B cell (primary cell): ENCODE measurements at regions not wholly inside any gene's neighbourhood (a gene's known extent, or its start where the extent isn't known, plus 50 kb on each side); places are given as distances from the start of the nearest gene placed in this dataset.

Experiments
- ATAC-seq: fragments of 200-7000 bp; cut with Tn5 transposase; one replicate; pipeline ENCODE4 v1.10.0; 2021; ENCODE audit warnings: low read depth, mild to moderate bottlenecking, moderate number of reproducible peaks, moderate library complexity
- CTCF ChIA-PET: fragments of 350-600 bp; sonication (Branson Sonifier 250); formaldehyde crosslinking; loops from one replicate; lab custom pipeline; 2021; ENCODE audit warnings: antibody characterized with exemption, inconsistent platforms; lab: Charles Lee
- POLR2A ChIA-PET: fragments of 350-600 bp; sonication (Branson Sonifier 250); formaldehyde crosslinking; loops from one replicate; lab custom pipeline; 2021; ENCODE audit warnings: antibody characterized with exemption; lab: Charles Lee
- DNase-seq: peaks from one replicate; pipeline ENCODE4 v3.0.0; 2013
- H2AFZ ChIP-seq: 2 replicates; pipeline ENCODE4 v1.6.1; 2012; ENCODE audit warnings: mild to moderate bottlenecking, low read depth, low read length; ENCODE audit not compliant: insufficient read depth, poor library complexity, severe bottlenecking
- H3K27ac ChIP-seq, 2 donors: 1 replicate in 1 of 2; 2 replicates in 1 of 2; pipeline ENCODE4 v1.5.1; 2012 to 2013; ENCODE audit warnings: low read length in 2 of 2, mild to moderate bottlenecking in 2 of 2, moderate library complexity in 1 of 2
- H3K27me3 ChIP-seq, 4 experiments: fragments of 200-600 bp in 1 of 4; sonication (generic) in 1 of 4; replicated peaks in 1 of 4; 1 replicate in 2 of 4; 2 replicates in 2 of 4; pipeline versions ENCODE4 v1.6.1 to v1.7.0; 2013 to 2016; ENCODE audit warnings: low read length in 3 of 4, mild to moderate bottlenecking in 2 of 4, mixed read lengths in 1 of 4, moderate library complexity in 1 of 4; ENCODE audit not compliant: insufficient read depth in 4 of 4, control insufficient read depth in 3 of 4; ENCODE audit errors: control extremely low read depth in 1 of 4
- H3K36me3 ChIP-seq, 2 experiments: replicated peaks in 1 of 2; 1 replicate in 1 of 2; 2 replicates in 1 of 2; pipeline versions ENCODE4 v1.6.1 to v1.7.1; 2013; ENCODE audit warnings: low read length in 1 of 2; ENCODE audit not compliant: insufficient read depth in 2 of 2, control insufficient read depth in 1 of 2; ENCODE audit errors: control extremely low read depth in 1 of 2, extremely low read depth in 1 of 2
- H3K4me1 ChIP-seq, 2 donors: fragments of 200-600 bp in 1 of 2; sonication (generic) in 1 of 2; 1 replicate in 1 of 2; 2 replicates in 1 of 2; pipeline versions ENCODE4 v1.5.1 to v1.6.1; 2013 to 2017; ENCODE audit warnings: low read length in 2 of 2; ENCODE audit not compliant: control insufficient read depth in 2 of 2, insufficient read depth in 2 of 2
- H3K4me2 ChIP-seq: replicated peaks from 2 replicates; pipeline ENCODE3; 2012; ENCODE audit warnings: mild to moderate bottlenecking, low read depth, low read length; ENCODE audit not compliant: poor library complexity, severe bottlenecking
- H3K4me3 ChIP-seq, 5 experiments: fragments of 200-600 bp in 1 of 5; sonication (generic) in 1 of 5; 1 replicate in 3 of 5; 2 replicates in 2 of 5; pipeline versions ENCODE4 v1.5.1 to v1.7.0; 2011 to 2016; ENCODE audit warnings: low read length in 4 of 5, mild to moderate bottlenecking in 4 of 5, low read depth in 2 of 5, control low read depth in 1 of 5, moderate library complexity in 1 of 5; ENCODE audit not compliant: insufficient read depth in 1 of 5; ENCODE audit errors: control extremely low read depth in 1 of 5, extremely low read depth in 1 of 5
- H3K79me2 ChIP-seq: fragments of 200-600 bp; sonication (generic); one replicate; pipeline ENCODE4 v1.6.0; 2016; ENCODE audit warnings: low read length; ENCODE audit not compliant: control insufficient read depth, insufficient read depth
- H3K9ac ChIP-seq: fragments of 200-600 bp; sonication (generic); 2 replicates; pipeline ENCODE4 v1.6.1; 2017; ENCODE audit warnings: mild to moderate bottlenecking, low read length, moderate library complexity
- H3K9me3 ChIP-seq, 3 donors: one replicate each; pipeline versions ENCODE4 v1.6.1 to v1.7.1; 2013; ENCODE audit warnings: low read length in 2 of 3; ENCODE audit not compliant: control insufficient read depth in 2 of 3, insufficient read depth in 1 of 3; ENCODE audit errors: control extremely low read depth in 1 of 3
- H4K20me1 ChIP-seq: 2 replicates; pipeline ENCODE4 v1.6.0; 2012; ENCODE audit warnings: mild to moderate bottlenecking, low read length; ENCODE audit not compliant: insufficient read depth, control insufficient read depth, poor library complexity, severe bottlenecking
- H3K27ac Mint-ChIP-seq: one replicate; pipeline ENCODE4 v1.8.0; 2021; ENCODE audit warnings: mixed read lengths
- H3K27me3 Mint-ChIP-seq: one replicate; pipeline ENCODE4 v1.8.0; 2021; ENCODE audit warnings: mixed read lengths
- H3K4me1 Mint-ChIP-seq: one replicate; pipeline ENCODE4 v1.8.0; 2021; ENCODE audit warnings: mixed read lengths
- H3K4me3 Mint-ChIP-seq: one replicate; pipeline ENCODE4 v1.8.0; 2021; ENCODE audit warnings: mixed read lengths
- H3K9me3 Mint-ChIP-seq: one replicate; pipeline ENCODE4 v1.8.0; 2022; ENCODE audit warnings: mixed read lengths; ENCODE audit not compliant: insufficient read depth
- EZH2 ChIP-seq: IDR thresholded peaks from 2 replicates; pipeline ENCODE4 v1.6.1; 2012; ENCODE audit warnings: borderline replicate concordance, low read depth, mild to moderate bottlenecking, moderate library complexity, low read length; ENCODE audit not compliant: insufficient read depth, poor library complexity, severe bottlenecking
- WGBS: methylation state at CpG from one replicate; pipeline ENCODE4 v1.1.5; 2013; ENCODE audit warnings: missing lambda C conversion rate; ENCODE audit not compliant: insufficient coverage; 5-methylcytosine and 5-hydroxymethylcytosine counted together
- intact Hi-C: fragments of 100-400 bp; cut with micrococcal nuclease; formaldehyde crosslinking; loops from one replicate; pipeline ENCODE4 v1.10.0; 2022
- TF ChIP-seq, protein P1 (sequence below): fragments of 200-600 bp; IDR thresholded peaks from one replicate; pipeline ENCODE4 v1.8.0; 2022; ENCODE audit warnings: antibody characterized with exemption, mild to moderate bottlenecking

- no peak overlapping the region for H3K27ac Mint-ChIP-seq
- H3K27me3 Mint-ChIP-seq, result no peaks in the 10 kb centered on the region
- Histone ChIP-seq H3K4me2 (no peak overlapping the region), H3K4me1 (no peaks in the 10 kb centered on the region), H3K79me2 (no peaks in the 10 kb centered on the region), H3K4me3 (no peak overlapping the region), H3K27me3 (no peaks in the 10 kb centered on the region), H3K36me3 (no peaks in the 10 kb centered on the region), H3K27ac (no peak overlapping the region), H2AFZ (no peak overlapping the region), H3K9me3 (no peaks in the 10 kb centered on the region), H3K9ac (no peak overlapping the region), H4K20me1 (no peaks in the 10 kb centered on the region)
- intact Hi-C loops, result no loop called here
- no peaks in the 10 kb centered on the region for H3K4me1 Mint-ChIP-seq
- TF ChIP-seq, protein P1, sequence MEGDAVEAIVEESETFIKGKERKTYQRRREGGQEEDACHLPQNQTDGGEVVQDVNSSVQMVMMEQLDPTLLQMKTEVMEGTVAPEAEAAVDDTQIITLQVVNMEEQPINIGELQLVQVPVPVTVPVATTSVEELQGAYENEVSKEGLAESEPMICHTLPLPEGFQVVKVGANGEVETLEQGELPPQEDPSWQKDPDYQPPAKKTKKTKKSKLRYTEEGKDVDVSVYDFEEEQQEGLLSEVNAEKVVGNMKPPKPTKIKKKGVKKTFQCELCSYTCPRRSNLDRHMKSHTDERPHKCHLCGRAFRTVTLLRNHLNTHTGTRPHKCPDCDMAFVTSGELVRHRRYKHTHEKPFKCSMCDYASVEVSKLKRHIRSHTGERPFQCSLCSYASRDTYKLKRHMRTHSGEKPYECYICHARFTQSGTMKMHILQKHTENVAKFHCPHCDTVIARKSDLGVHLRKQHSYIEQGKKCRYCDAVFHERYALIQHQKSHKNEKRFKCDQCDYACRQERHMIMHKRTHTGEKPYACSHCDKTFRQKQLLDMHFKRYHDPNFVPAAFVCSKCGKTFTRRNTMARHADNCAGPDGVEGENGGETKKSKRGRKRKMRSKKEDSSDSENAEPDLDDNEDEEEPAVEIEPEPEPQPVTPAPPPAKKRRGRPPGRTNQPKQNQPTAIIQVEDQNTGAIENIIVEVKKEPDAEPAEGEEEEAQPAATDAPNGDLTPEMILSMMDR, result no peak
- TF ChIP-seq EZH2, result no peak
- no CpG with 5 or more reads among the region's 1 CpG for WGBS
- no peak for ATAC-seq
- CTCF ChIA-PET, result interaction anchor here (0.6 to 1.3 kb wide), 2 partner anchors 11 to 419 kb away, joined by 3 read pairs; no protein-coding TSS in a partner anchor
- H3K4me3 Mint-ChIP-seq, result no peak overlapping the region
- H3K9me3 Mint-ChIP-seq, result no peaks in the 10 kb centered on the region
- no peak for DNase-seq
- POLR2A ChIA-PET, result no interaction called here
Measured at GRCh38 chr1:96553811-96554210, 167.8 kb upstream of the PTBP2 start.

DNA sequence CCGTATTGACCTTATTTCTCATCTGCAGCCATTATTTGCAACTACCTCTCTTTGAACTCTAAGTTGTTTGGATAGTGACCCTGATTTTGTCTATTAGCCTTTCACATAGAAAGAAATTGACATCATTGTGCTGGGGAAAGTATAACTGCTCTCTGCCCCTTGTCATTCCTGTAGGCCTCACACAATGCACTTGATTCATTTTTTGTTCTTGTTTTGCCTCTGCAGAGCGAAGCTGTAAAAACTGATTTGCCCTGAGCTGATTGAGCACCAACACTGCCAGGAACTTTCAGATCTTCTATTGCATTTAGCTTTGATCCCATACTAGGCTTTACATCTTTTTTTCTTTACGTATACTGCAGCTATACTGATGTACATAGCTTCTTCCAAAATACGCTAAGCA is 167.2 kb upstream of the PTBP2 start:
- no peak for DNase-seq
- no peak for ATAC-seq
- Mint-ChIP-seq H3K27ac (no peak overlapping the region), H3K9me3 (no peaks in the 10 kb centered on the region), H3K27me3 (no peaks in the 10 kb centered on the region), H3K4me1 (no peaks in the 10 kb centered on the region), H3K4me3 (no peak overlapping the region)
- Histone ChIP-seq H4K20me1 (no peaks in the 10 kb centered on the region), H3K36me3 (no peaks in the 10 kb centered on the region), H3K4me3 (no peak overlapping the region), H2AFZ (no peak overlapping the region), H3K4me1 (no peaks in the 10 kb centered on the region), H3K4me2 (no peak overlapping the region), H3K9ac (no peak overlapping the region), H3K9me3 (no peaks in the 10 kb centered on the region), H3K79me2 (no peaks in the 10 kb centered on the region), H3K27ac (no peak overlapping the region), H3K27me3 (no peaks in the 10 kb centered on the region)
- WGBS, result 93% methylated on average over 1 of the region's 4 CpGs
- POLR2A ChIA-PET, result no interaction called here
- intact Hi-C loops, result no loop called here
- TF ChIP-seq EZH2, result no peak
- TF ChIP-seq, protein P1, result no peak
- CTCF ChIA-PET, result interaction anchor here (0.6 to 1.3 kb wide), 2 partner anchors 10 to 419 kb away, joined by 3 read pairs; no protein-coding TSS in a partner anchor
